Stimulated activated effector memory CD8-positive, alpha-beta T cell treated with anti-CD3 and anti-CD28 coated beads, Interleukin-12 subunit alpha, Interleukin-12 subunit beta, amount 100 ng/mL, for 72 hours (primary cell): ENCODE measurements at regions not wholly inside any gene's neighbourhood (a gene's known extent, or its start where the extent isn't known, plus 50 kb on each side); places are given as distances from the start of the nearest gene placed in this dataset.
"Not testable (repeated sequence)": the region's sequence is repeated elsewhere in the genome, so short reads cannot be mapped to it uniquely, and the experiment has no call there.

Source experiments
- ATAC-seq: fragments of 150-1000 bp; cut with Tn5 transposase; 2 replicates; pipeline ENCODE4 v1.10.0; 2021
- DNase-seq, 2 donors: peaks; one replicate each; pipeline ENCODE4 v3.0.0; 2021 to 2022; ENCODE audit warnings: low spot score in 2 of 2
- H3K27ac Mint-ChIP-seq: one replicate; pipeline ENCODE4 v1.8.0; 2022; ENCODE audit warnings: mild to moderate bottlenecking, mixed read lengths
- H3K36me3 Mint-ChIP-seq: one replicate; pipeline ENCODE4 v1.8.0; 2022; ENCODE audit warnings: mild to moderate bottlenecking, mixed read lengths
- H3K4me1 Mint-ChIP-seq: one replicate; pipeline ENCODE4 v1.8.0; 2022; ENCODE audit warnings: mixed read lengths
- H3K4me3 Mint-ChIP-seq: one replicate; pipeline ENCODE4 v1.8.0; 2022; ENCODE audit warnings: mild to moderate bottlenecking, mixed read lengths
- H3K9me3 Mint-ChIP-seq: one replicate; pipeline ENCODE4 v1.8.0; 2022; ENCODE audit warnings: mixed read lengths

GRCh38 chr6:121703129-121703528 is 267.7 kb downstream of the GJA1 start:
- H3K4me3 Mint-ChIP-seq, H3K36me3 Mint-ChIP-seq, ATAC-seq, H3K27ac Mint-ChIP-seq, DNase-seq, H3K4me1 Mint-ChIP-seq: not testable (repeated sequence)
- peaks cover 19% of the 10 kb centered on the region for H3K9me3 Mint-ChIP-seq

- H3K4me3 Mint-ChIP-seq, result no peak overlapping the region
- no peaks in the 10 kb centered on the region for H3K4me1 Mint-ChIP-seq
- no peak overlapping the region for H3K27ac Mint-ChIP-seq
- no peak for ATAC-seq
- no peaks in the 10 kb centered on the region for H3K36me3 Mint-ChIP-seq
- H3K9me3 Mint-ChIP-seq, result peaks cover 9% of the 10 kb centered on the region
- DNase-seq, result no peak
Observed at GRCh38 chr6:121711472-121711871, 276.0 kb downstream of the GJA1 start.

- no peak overlapping the region for H3K4me3 Mint-ChIP-seq
- H3K4me1 Mint-ChIP-seq, result no peaks in the 10 kb centered on the region
- ATAC-seq (no peak), DNase-seq (no peak)
- no peaks in the 10 kb centered on the region for H3K36me3 Mint-ChIP-seq
- H3K27ac Mint-ChIP-seq, result no peak overlapping the region
- peaks cover 12% of the 10 kb centered on the region for H3K9me3 Mint-ChIP-seq
Observed at GRCh38 chr6:121717686-121718085, 282.2 kb downstream of the GJA1 start.

GRCh38 chr6:121720867-121721266 is 285.4 kb downstream of the GJA1 start:
- H3K27ac Mint-ChIP-seq, H3K36me3 Mint-ChIP-seq, ATAC-seq, DNase-seq, H3K4me1 Mint-ChIP-seq, H3K4me3 Mint-ChIP-seq: not testable (repeated sequence)
- peaks cover 12% of the 10 kb centered on the region for H3K9me3 Mint-ChIP-seq

GRCh38 chr6:121723623-121724022 is 288.2 kb downstream of the GJA1 start:
- Mint-ChIP-seq H3K4me3 (no peak overlapping the region), H3K9me3 (peaks cover 6% of the 10 kb centered on the region), H3K4me1 (no peaks in the 10 kb centered on the region), H3K27ac (no peak overlapping the region), H3K36me3 (no peaks in the 10 kb centered on the region)
- DNase-seq, result no peak
- no peak for ATAC-seq

GRCh38 chr6:121724576-121724975 is 289.1 kb downstream of the GJA1 start:
- no peaks in the 10 kb centered on the region for H3K36me3 Mint-ChIP-seq
- no peak overlapping the region for H3K4me3 Mint-ChIP-seq
- DNase-seq (no peak), ATAC-seq (no peak)
- H3K9me3 Mint-ChIP-seq, result peaks cover 6% of the 10 kb centered on the region
- H3K4me1 Mint-ChIP-seq, result no peaks in the 10 kb centered on the region
- no peak overlapping the region for H3K27ac Mint-ChIP-seq

GRCh38 chr6:121726596-121726995 is 291.1 kb downstream of the GJA1 start:
- H3K36me3 Mint-ChIP-seq, result no peaks in the 10 kb centered on the region
- H3K4me3 Mint-ChIP-seq, result no peak overlapping the region
- peaks cover 8% of the 10 kb centered on the region for H3K9me3 Mint-ChIP-seq
- H3K27ac Mint-ChIP-seq, result no peak overlapping the region
- no peak for ATAC-seq
- no peaks in the 10 kb centered on the region for H3K4me1 Mint-ChIP-seq
- DNase-seq, result no peak

- H3K4me3 Mint-ChIP-seq, result no peak overlapping the region
- no peaks in the 10 kb centered on the region for H3K4me1 Mint-ChIP-seq
- no peak overlapping the region for H3K27ac Mint-ChIP-seq
- no peak for DNase-seq
- H3K9me3 Mint-ChIP-seq, result peaks cover 4% of the 10 kb centered on the region
- ATAC-seq, result no peak
- H3K36me3 Mint-ChIP-seq, result no peaks in the 10 kb centered on the region
Observed at GRCh38 chr6:121730616-121731015, 295.2 kb downstream of the GJA1 start.

GRCh38 chr6:121731381-121731780 is 295.9 kb downstream of the GJA1 start:
- H3K36me3 Mint-ChIP-seq, result no peaks in the 10 kb centered on the region
- no peaks in the 10 kb centered on the region for H3K4me1 Mint-ChIP-seq
- H3K27ac Mint-ChIP-seq, result no peak overlapping the region
- no peak for ATAC-seq
- H3K4me3 Mint-ChIP-seq, result no peak overlapping the region
- no peak for DNase-seq
- H3K9me3 Mint-ChIP-seq, result peaks cover 4% of the 10 kb centered on the region

- Mint-ChIP-seq H3K27ac (no peak overlapping the region), H3K4me3 (no peak overlapping the region), H3K4me1 (no peaks in the 10 kb centered on the region), H3K36me3 (no peaks in the 10 kb centered on the region), H3K9me3 (peaks cover 7% of the 10 kb centered on the region)
- ATAC-seq, result no peak
- DNase-seq, result no peak
Observed at GRCh38 chr6:121732641-121733040, 297.2 kb downstream of the GJA1 start.

- Mint-ChIP-seq H3K4me3 (no peak overlapping the region), H3K36me3 (no peaks in the 10 kb centered on the region), H3K4me1 (no peaks in the 10 kb centered on the region), H3K27ac (no peak overlapping the region), H3K9me3 (peaks cover 7% of the 10 kb centered on the region)
- no peak for DNase-seq
- ATAC-seq, result no peak
Observed at GRCh38 chr6:121733234-121733633, 297.8 kb downstream of the GJA1 start.

GRCh38 chr6:121740188-121740587 is 304.7 kb downstream of the GJA1 start:
- H3K4me1 Mint-ChIP-seq, H3K4me3 Mint-ChIP-seq, H3K27ac Mint-ChIP-seq, DNase-seq, H3K36me3 Mint-ChIP-seq, ATAC-seq: not testable (repeated sequence)
- peaks cover 12% of the 10 kb centered on the region for H3K9me3 Mint-ChIP-seq

- DNase-seq (no peak), ATAC-seq (no peak)
- H3K36me3 Mint-ChIP-seq, result no peaks in the 10 kb centered on the region
- H3K9me3 Mint-ChIP-seq, result peaks cover 7% of the 10 kb centered on the region
- H3K27ac Mint-ChIP-seq, result no peak overlapping the region
- no peaks in the 10 kb centered on the region for H3K4me1 Mint-ChIP-seq
- H3K4me3 Mint-ChIP-seq, result no peak overlapping the region
Observed at GRCh38 chr6:121743691-121744090, 308.2 kb downstream of the GJA1 start.

GRCh38 chr6:121748376-121748775 is 312.9 kb downstream of the GJA1 start:
- Mint-ChIP-seq H3K36me3 (no peaks in the 10 kb centered on the region), H3K4me3 (no peak overlapping the region), H3K9me3 (peaks cover 3% of the 10 kb centered on the region), H3K4me1 (no peaks in the 10 kb centered on the region), H3K27ac (no peak overlapping the region)
- DNase-seq (no peak), ATAC-seq (no peak)

GRCh38 chr6:121748850-121749249 is 313.4 kb downstream of the GJA1 start:
- Mint-ChIP-seq H3K4me1 (no peaks in the 10 kb centered on the region), H3K27ac (no peak overlapping the region)

GRCh38 chr6:121755485-121755884 is 320.0 kb downstream of the GJA1 start:
- no peak overlapping the region for H3K4me3 Mint-ChIP-seq
- peaks cover 3% of the 10 kb centered on the region for H3K9me3 Mint-ChIP-seq
- H3K27ac Mint-ChIP-seq, result no peak overlapping the region
- DNase-seq, result no peak
- no peaks in the 10 kb centered on the region for H3K36me3 Mint-ChIP-seq
- no peaks in the 10 kb centered on the region for H3K4me1 Mint-ChIP-seq
- no peak for ATAC-seq

More at GRCh38 chr6:121748850-121749249, 313.4 kb downstream of the GJA1 start:
- Mint-ChIP-seq H3K4me3 (no peak overlapping the region), H3K36me3 (no peaks in the 10 kb centered on the region), H3K9me3 (peaks cover 3% of the 10 kb centered on the region)
- DNase-seq (no peak), ATAC-seq (no peak)

- no peak for DNase-seq
- no peak overlapping the region for H3K27ac Mint-ChIP-seq
- no peak overlapping the region for H3K4me3 Mint-ChIP-seq
- H3K9me3 Mint-ChIP-seq, result peaks cover 4% of the 10 kb centered on the region
- no peaks in the 10 kb centered on the region for H3K4me1 Mint-ChIP-seq
- no peak for ATAC-seq
- no peaks in the 10 kb centered on the region for H3K36me3 Mint-ChIP-seq
Observed at GRCh38 chr6:121756666-121757065, 321.2 kb downstream of the GJA1 start.
